Ovary (tissue), 7 donors: ENCODE measurements at regions not wholly inside any gene's neighbourhood (a gene's known extent, or its start where the extent isn't known, plus 50 kb on each side); places are given as distances from the start of the nearest gene placed in this dataset.

Experiments
- DNase-seq, 5 donors: peaks; one replicate each; pipeline ENCODE4 v3.0.0-alpha.2; 2019 to 2020
- H3K27ac ChIP-seq, 2 donors: fragments of 200-600 bp; one replicate each; pipeline versions ENCODE4 v1.5.1 to v1.8.0; 2019 to 2022
- H3K27me3 ChIP-seq: fragments of 200-600 bp; one replicate; pipeline ENCODE4 v1.8.0; 2022
- H3K36me3 ChIP-seq: fragments of 200-600 bp; sonication (generic); one replicate; pipeline ENCODE4 v1.5.1; 2019
- H3K4me1 ChIP-seq: one replicate; pipeline ENCODE4 v1.8.1; 2013; ENCODE audit warnings: mild to moderate bottlenecking, moderate library complexity; ENCODE audit not compliant: insufficient read depth
- H3K4me3 ChIP-seq: fragments of 200-600 bp; sonication (generic); one replicate; pipeline ENCODE4 v1.5.1; 2017
- H3K9me3 ChIP-seq, 2 donors: fragments of 200-600 bp in 1 of 2; sonication (generic) in 1 of 2; one replicate each; pipeline versions ENCODE4 v1.5.1 to v1.8.1; 2013 to 2019; ENCODE audit warnings: mild to moderate bottlenecking in 1 of 2, moderate library complexity in 1 of 2
- EP300 ChIP-seq: sonication (generic); formaldehyde crosslinking; IDR thresholded peaks from one replicate; pipeline ENCODE4 v1.6.1; 2017; ENCODE audit warnings: antibody characterized with exemption
- POLR2A ChIP-seq: fragments of 450-650 bp; IDR thresholded peaks from one replicate; pipeline ENCODE4 v1.6.1; 2017; ENCODE audit warnings: antibody characterized with exemption, mild to moderate bottlenecking, moderate library complexity
- WGBS, 3 donors: extraction: QIAGEN DNeasy Blood & Tissue Kit in 1 of 3; methylation state at CpG; one replicate each; pipeline versions ENCODE4 v1.1.5 to v1.1.7; 2013 to 2017; 5-methylcytosine and 5-hydroxymethylcytosine counted together
- intact Hi-C, 4 donors: fragments of 100-400 bp; cut with DNase I; formaldehyde crosslinking; loops; one replicate each; pipeline versions ENCODE4 v1.11.0 to v1.15.1; 2022 to 2023
- TF ChIP-seq, protein P1 (sequence below), 3 donors: fragments of 450-650 bp in 2 of 3; fragments of 200-600 bp in 1 of 3; IDR thresholded peaks; one replicate each; pipeline versions ENCODE4 v1.5.1 to v1.8.0; 2016 to 2022; ENCODE audit warnings: antibody characterized with exemption in 3 of 3, mild to moderate bottlenecking in 1 of 3
- donor health status: DM: no; HTN: no; CAD: no; lungs with moderate emphysema.
- donor health status: DM: no; HTN: no; CAD: no.
- donor health status: Bipolar disorder and iron deficiency.
- donor health status: DM: no; HTN: no; CAD: no.
- donor health status: DM: yes; HTN: yes; CAD: no.

DNA sequence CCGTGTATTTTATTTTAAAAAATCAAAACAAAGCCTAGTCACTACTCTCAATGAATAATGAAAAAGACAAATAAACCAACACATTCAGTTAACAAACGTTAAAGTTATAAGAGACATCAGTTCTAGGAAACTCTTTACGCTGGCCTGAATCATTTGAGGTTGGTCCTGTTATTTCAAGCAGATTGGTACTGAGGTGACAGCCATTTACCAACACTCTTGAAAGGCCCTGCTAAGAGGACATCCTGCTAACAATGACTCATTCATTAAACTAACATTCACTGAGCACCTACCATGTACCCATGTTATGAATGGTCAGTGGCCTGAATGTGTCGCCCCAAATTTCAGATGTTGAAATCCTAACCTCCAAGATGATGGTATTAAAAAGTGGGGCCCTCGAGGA, 57.1 kb upstream of the ADGRG2 start:
- Histone ChIP-seq H3K4me1 (peaks cover 1% of the 10 kb centered on the region), H3K27me3 (no peaks in the 10 kb centered on the region), H3K36me3 (no peaks in the 10 kb centered on the region), H3K27ac (no peak overlapping the region), H3K9me3 (no peaks in the 10 kb centered on the region), H3K4me3 (no peak overlapping the region)
- intact Hi-C loops, result loop anchor here in 1 of 4 donors (5.0 kb wide), 1 partner anchor 53 kb away; no protein-coding TSS in a partner anchor
- TF ChIP-seq POLR2A (no peak), EP300 (no peak)
- TF ChIP-seq, protein P1, sequence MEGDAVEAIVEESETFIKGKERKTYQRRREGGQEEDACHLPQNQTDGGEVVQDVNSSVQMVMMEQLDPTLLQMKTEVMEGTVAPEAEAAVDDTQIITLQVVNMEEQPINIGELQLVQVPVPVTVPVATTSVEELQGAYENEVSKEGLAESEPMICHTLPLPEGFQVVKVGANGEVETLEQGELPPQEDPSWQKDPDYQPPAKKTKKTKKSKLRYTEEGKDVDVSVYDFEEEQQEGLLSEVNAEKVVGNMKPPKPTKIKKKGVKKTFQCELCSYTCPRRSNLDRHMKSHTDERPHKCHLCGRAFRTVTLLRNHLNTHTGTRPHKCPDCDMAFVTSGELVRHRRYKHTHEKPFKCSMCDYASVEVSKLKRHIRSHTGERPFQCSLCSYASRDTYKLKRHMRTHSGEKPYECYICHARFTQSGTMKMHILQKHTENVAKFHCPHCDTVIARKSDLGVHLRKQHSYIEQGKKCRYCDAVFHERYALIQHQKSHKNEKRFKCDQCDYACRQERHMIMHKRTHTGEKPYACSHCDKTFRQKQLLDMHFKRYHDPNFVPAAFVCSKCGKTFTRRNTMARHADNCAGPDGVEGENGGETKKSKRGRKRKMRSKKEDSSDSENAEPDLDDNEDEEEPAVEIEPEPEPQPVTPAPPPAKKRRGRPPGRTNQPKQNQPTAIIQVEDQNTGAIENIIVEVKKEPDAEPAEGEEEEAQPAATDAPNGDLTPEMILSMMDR (IDR thresholded peaks at IDR 0.05), result no peak
- 64 to 75% (median 71%) methylated on average over 5 of the region's 5 CpGs for WGBS, 3 donors
- DNase-seq, result no peak

- Histone ChIP-seq H3K27ac (no peak overlapping the region), H3K36me3 (no peaks in the 10 kb centered on the region), H3K4me1 (peaks cover 1% of the 10 kb centered on the region), H3K27me3 (no peaks in the 10 kb centered on the region), H3K9me3 (no peaks in the 10 kb centered on the region), H3K4me3 (no peak overlapping the region)
- DNase-seq, result no peak
- intact Hi-C loops, result no loop called here
- 81 to 83% (median 83%) methylated on average over 6 of the region's 6 CpGs for WGBS, 3 donors
- TF ChIP-seq POLR2A, result no peak
- no peak for TF ChIP-seq EP300
- TF ChIP-seq, protein P1 (IDR thresholded peaks at IDR 0.05), result no peak
Observed at GRCh38 chrX:19181345-19181744, 59.1 kb upstream of the ADGRG2 start.

DNA sequence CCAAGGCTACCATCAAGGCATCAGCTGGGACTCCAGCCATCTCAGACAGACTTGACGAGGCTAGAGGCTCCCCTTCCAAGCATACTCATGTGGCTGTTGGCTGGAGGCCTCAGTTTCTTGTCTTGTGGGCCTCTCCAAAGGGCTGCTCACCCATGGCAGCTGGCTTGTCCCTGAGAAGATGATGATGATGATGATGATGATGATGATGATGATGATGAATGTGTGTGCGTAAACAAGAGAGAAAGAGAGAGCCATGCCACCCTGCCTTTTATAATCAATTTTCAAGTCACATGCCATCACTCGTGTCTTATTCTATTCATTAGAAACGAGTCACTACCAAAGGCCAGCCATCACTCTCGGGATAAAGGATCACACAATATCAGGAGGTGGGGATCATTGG, 60.5 kb upstream of the ADGRG2 start:
- no peaks in the 10 kb centered on the region for H3K27me3 ChIP-seq
- no peak overlapping the region for H3K4me3 ChIP-seq
- H3K36me3 ChIP-seq, result no peaks in the 10 kb centered on the region
- DNase-seq, result no peak
- intact Hi-C loops, result no loop called here
- H3K4me1 ChIP-seq, result peaks cover 1% of the 10 kb centered on the region
- TF ChIP-seq POLR2A (no peak), EP300 (no peak)
- TF ChIP-seq, protein P1 (IDR thresholded peaks at IDR 0.05), result no peak
- H3K27ac ChIP-seq, result no peak overlapping the region
- WGBS, 3 donors, result 81 to 84% (median 82%) methylated on average over 5 of the region's 5 CpGs
- H3K9me3 ChIP-seq, result no peaks in the 10 kb centered on the region

- peak in 3 of 5 donors; percentile 19 to 40 (median 23) for DNase-seq
- no peak overlapping the region for H3K27ac ChIP-seq
- no peaks in the 10 kb centered on the region for H3K36me3 ChIP-seq
- TF ChIP-seq, protein P1 (IDR thresholded peaks at IDR 0.05), result no peak
- TF ChIP-seq EP300 (no peak), POLR2A (no peak)
- no peaks in the 10 kb centered on the region for H3K9me3 ChIP-seq
- H3K4me1 ChIP-seq, result peaks cover 1% of the 10 kb centered on the region
- 51 to 66% (median 54%) methylated on average over 11 of the region's 11 CpGs for WGBS, 3 donors
- no peak overlapping the region for H3K4me3 ChIP-seq
- intact Hi-C loops, result no loop called here
- no peaks in the 10 kb centered on the region for H3K27me3 ChIP-seq
Observed at GRCh38 chrX:19183761-19184477, 61.7 kb upstream of the ADGRG2 start.
